CD8-positive, alpha-beta memory T cell (primary cell): ENCODE measurements at regions not wholly inside any gene's neighbourhood (a gene's known extent, or its start where the extent isn't known, plus 50 kb on each side); places are given as distances from the start of the nearest gene placed in this dataset.

Source experiments
- CTCF ChIA-PET: fragments of 350-600 bp; sonication (Branson Sonifier 250); formaldehyde crosslinking; loops from one replicate; lab custom pipeline; 2021; ENCODE audit warnings: antibody characterized with exemption; lab: Charles Lee
- POLR2A ChIA-PET: fragments of 350-600 bp; sonication (Branson Sonifier 250); formaldehyde crosslinking; loops from one replicate; lab custom pipeline; 2021; ENCODE audit warnings: antibody characterized with exemption; lab: Charles Lee
- DNase-seq, 5 donors: peaks; one replicate each; pipeline versions ENCODE4 v3.0.0 to v3.0.0-alpha.2; 2020 to 2022; ENCODE audit warnings: mixed read lengths in 1 of 5
- H3K27ac ChIP-seq: one replicate; pipeline ENCODE4 v1.7.0; 2013; ENCODE audit warnings: low read depth, mild to moderate bottlenecking, low read length, moderate library complexity
- H3K27me3 ChIP-seq: 2 replicates; pipeline ENCODE4 v1.7.0; 2013; ENCODE audit warnings: low read length, mild to moderate bottlenecking; ENCODE audit not compliant: insufficient read depth, poor library complexity, severe bottlenecking
- H3K36me3 ChIP-seq: 2 replicates; pipeline ENCODE4 v1.7.0; 2013; ENCODE audit warnings: mild to moderate bottlenecking, low read length, moderate library complexity; ENCODE audit not compliant: insufficient read depth
- H3K4me1 ChIP-seq: 2 replicates; pipeline ENCODE4 v1.7.0; 2013; ENCODE audit warnings: mild to moderate bottlenecking, low read length, moderate library complexity; ENCODE audit not compliant: insufficient read depth
- H3K4me3 ChIP-seq: 2 replicates; pipeline ENCODE4 v1.7.0; 2013; ENCODE audit warnings: mild to moderate bottlenecking, low read length
- H3K9me3 ChIP-seq: 2 replicates; pipeline ENCODE4 v1.7.0; 2013; ENCODE audit warnings: mild to moderate bottlenecking, low read length
- H3K27ac Mint-ChIP-seq, 8 donors: one replicate each; pipeline ENCODE4 v1.8.0; 2020 to 2021; ENCODE audit warnings: mixed read lengths in 8 of 8, mild to moderate bottlenecking in 6 of 8, inconsistent platforms in 3 of 8, moderate library complexity in 3 of 8
- H3K27me3 Mint-ChIP-seq, 2 donors: one replicate each; pipeline ENCODE4 v1.8.0; 2020 to 2021; ENCODE audit warnings: mixed read lengths in 2 of 2, mild to moderate bottlenecking in 1 of 2, moderate library complexity in 1 of 2
- H3K36me3 Mint-ChIP-seq, 3 donors: one replicate each; pipeline ENCODE4 v1.8.0; 2020 to 2021; ENCODE audit warnings: mixed read lengths in 3 of 3, inconsistent platforms in 1 of 3, mild to moderate bottlenecking in 1 of 3
- H3K4me1 Mint-ChIP-seq, 3 donors: one replicate each; pipeline ENCODE4 v1.8.0; 2020 to 2021; ENCODE audit warnings: mixed read lengths in 3 of 3, inconsistent platforms in 1 of 3, mild to moderate bottlenecking in 1 of 3
- H3K4me3 Mint-ChIP-seq, 7 donors: one replicate each; pipeline ENCODE4 v1.8.0; 2020 to 2021; ENCODE audit warnings: mixed read lengths in 7 of 7, mild to moderate bottlenecking in 6 of 7, moderate library complexity in 4 of 7, inconsistent platforms in 2 of 7
- H3K9me3 Mint-ChIP-seq, 5 donors: one replicate each; pipeline ENCODE4 v1.8.0; 2020 to 2022; ENCODE audit warnings: mixed read lengths in 5 of 5, mild to moderate bottlenecking in 3 of 5, moderate library complexity in 2 of 5, inconsistent platforms in 1 of 5

GRCh38 chr22:22349455-22349836 lies 104.9 kb downstream of the VPREB1 start:
- Mint-ChIP-seq H3K27me3 (peaks cover 16 to 62% of the 10 kb centered on the region in 2 donors), H3K4me3 (no peak overlapping the region), H3K36me3 (no peaks in the 10 kb centered on the region), H3K27ac (no peak overlapping the region), H3K4me1 (no peaks in the 10 kb centered on the region), H3K9me3 (no peaks in the 10 kb centered on the region)
- no peak for DNase-seq
- POLR2A ChIA-PET = no interaction called here
- H3K36me3 ChIP-seq = no peaks in the 10 kb centered on the region
- no peak overlapping the region for H3K27ac ChIP-seq
- H3K4me1 ChIP-seq = no peaks in the 10 kb centered on the region
- CTCF ChIA-PET = interaction anchor here (1.6 kb wide), 1 partner anchor 28 kb away, joined by 3 read pairs; no protein-coding TSS in a partner anchor
- peaks cover 4% of the 10 kb centered on the region for H3K27me3 ChIP-seq
- H3K4me3 ChIP-seq = no peak overlapping the region
- no peaks in the 10 kb centered on the region for H3K9me3 ChIP-seq

- DNase-seq = no peak
- Mint-ChIP-seq H3K9me3 (no peaks in the 10 kb centered on the region), H3K36me3 (no peaks in the 10 kb centered on the region), H3K27ac (no peak overlapping the region), H3K27me3 (peaks cover 16 to 76% of the 10 kb centered on the region in 2 donors), H3K4me1 (no peaks in the 10 kb centered on the region), H3K4me3 (no peak overlapping the region)
- Histone ChIP-seq H3K36me3 (no peaks in the 10 kb centered on the region), H3K27me3 (peaks cover 4% of the 10 kb centered on the region), H3K27ac (no peak overlapping the region), H3K4me3 (no peak overlapping the region), H3K9me3 (no peaks in the 10 kb centered on the region), H3K4me1 (no peaks in the 10 kb centered on the region)
- ChIA-PET POLR2A (no interaction called here), CTCF (interaction anchor here (2.5 kb wide), 1 partner anchor 8 kb away, joined by 5 read pairs; no protein-coding TSS in a partner anchor)
These were observed 106.8 kb downstream of the VPREB1 start for GRCh38 chr22:22351366-22351765.

- H3K27me3 ChIP-seq = peaks cover 4% of the 10 kb centered on the region
- CTCF ChIA-PET = interaction anchor here (2.5 kb wide), 1 partner anchor 10 kb away, joined by 5 read pairs; no protein-coding TSS in a partner anchor
- Mint-ChIP-seq H3K27ac (no peak overlapping the region), H3K4me3 (no peak overlapping the region), H3K9me3 (no peaks in the 10 kb centered on the region), H3K4me1 (peaks cover 2 to 8% (median 4%) of the 10 kb centered on the region in 3 donors), H3K36me3 (no peaks in the 10 kb centered on the region), H3K27me3 (peaks cover 19 to 78% of the 10 kb centered on the region in 2 donors)
- POLR2A ChIA-PET = interaction anchor here (0.5 kb wide), 1 partner anchor 1853 kb away, joined by 3 read pairs; no protein-coding TSS in a partner anchor
- H3K36me3 ChIP-seq = no peaks in the 10 kb centered on the region
- H3K27ac ChIP-seq = no peak overlapping the region
- no peaks in the 10 kb centered on the region for H3K9me3 ChIP-seq
- H3K4me3 ChIP-seq = no peak overlapping the region
- no peak for DNase-seq
- H3K4me1 ChIP-seq = no peaks in the 10 kb centered on the region
These were observed 107.9 kb downstream of the VPREB1 start for GRCh38 chr22:22352371-22352999.

- Mint-ChIP-seq H3K27ac (peak overlapping the region in 1 of 8 donors; percentile 82), H3K9me3 (no peaks in the 10 kb centered on the region), H3K36me3 (no peaks in the 10 kb centered on the region), H3K4me3 (no peak overlapping the region), H3K27me3 (peaks cover 14 to 76% of the 10 kb centered on the region in 2 donors), H3K4me1 (peaks cover 2 to 8% (median 4%) of the 10 kb centered on the region in 3 donors)
- ChIA-PET POLR2A (interaction anchor here (0.5 kb wide), 1 partner anchor 152 kb away, joined by 8 read pairs; no protein-coding TSS in a partner anchor), CTCF (no interaction called here)
- no peaks in the 10 kb centered on the region for H3K36me3 ChIP-seq
- no peak overlapping the region for H3K4me3 ChIP-seq
- DNase-seq = no peak
- H3K9me3 ChIP-seq = no peaks in the 10 kb centered on the region
- peaks cover 4% of the 10 kb centered on the region for H3K27me3 ChIP-seq
- H3K27ac ChIP-seq = no peak overlapping the region
- H3K4me1 ChIP-seq = no peaks in the 10 kb centered on the region
These were observed 110.7 kb downstream of the VPREB1 start for GRCh38 chr22:22355096-22355834.

- Mint-ChIP-seq H3K27me3 (peaks cover 21 to 65% of the 10 kb centered on the region in 2 donors), H3K36me3 (peaks cover 0 to 3% (median 0%) of the 10 kb centered on the region in 3 donors), H3K4me1 (peaks cover 2 to 8% (median 4%) of the 10 kb centered on the region in 3 donors), H3K9me3 (no peaks in the 10 kb centered on the region), H3K4me3 (peak overlapping the region in 1 of 7 donors; percentile 49), H3K27ac (peak overlapping the region in 1 of 8 donors; percentile 34)
- no peak overlapping the region for H3K4me3 ChIP-seq
- peak; percentile 32 to 65 (median 52) for DNase-seq
- H3K27me3 ChIP-seq = peaks cover 4% of the 10 kb centered on the region
- no peaks in the 10 kb centered on the region for H3K36me3 ChIP-seq
- ChIA-PET CTCF (no interaction called here), POLR2A (no interaction called here)
- no peaks in the 10 kb centered on the region for H3K9me3 ChIP-seq
- no peak overlapping the region for H3K27ac ChIP-seq
- no peaks in the 10 kb centered on the region for H3K4me1 ChIP-seq
These were observed 112.7 kb downstream of the VPREB1 start for GRCh38 chr22:22357024-22357883.

- Mint-ChIP-seq H3K4me1 (peaks cover 2 to 8% (median 4%) of the 10 kb centered on the region in 3 donors), H3K9me3 (no peaks in the 10 kb centered on the region), H3K36me3 (peaks cover 0 to 3% (median 0%) of the 10 kb centered on the region in 3 donors), H3K27me3 (peaks cover 22 to 67% of the 10 kb centered on the region in 2 donors), H3K4me3 (no peak overlapping the region), H3K27ac (no peak overlapping the region)
- ChIA-PET POLR2A (no interaction called here), CTCF (no interaction called here)
- Histone ChIP-seq H3K9me3 (no peaks in the 10 kb centered on the region), H3K36me3 (no peaks in the 10 kb centered on the region), H3K4me3 (no peak overlapping the region), H3K4me1 (no peaks in the 10 kb centered on the region), H3K27ac (no peak overlapping the region), H3K27me3 (peaks cover 4% of the 10 kb centered on the region)
- DNase-seq = no peak
These were observed 113.6 kb downstream of the VPREB1 start for GRCh38 chr22:22358152-22358551.

- POLR2A ChIA-PET = no interaction called here
- Mint-ChIP-seq H3K9me3 (no peaks in the 10 kb centered on the region), H3K27me3 (peaks cover 24 to 67% of the 10 kb centered on the region in 2 donors), H3K4me1 (peaks cover 2 to 8% (median 4%) of the 10 kb centered on the region in 3 donors), H3K4me3 (no peak overlapping the region), H3K36me3 (peaks cover 0 to 3% (median 0%) of the 10 kb centered on the region in 3 donors), H3K27ac (no peak overlapping the region)
- Histone ChIP-seq H3K27ac (no peak overlapping the region), H3K27me3 (peaks cover 4% of the 10 kb centered on the region), H3K9me3 (no peaks in the 10 kb centered on the region), H3K36me3 (no peaks in the 10 kb centered on the region), H3K4me1 (no peaks in the 10 kb centered on the region), H3K4me3 (no peak overlapping the region)
- CTCF ChIA-PET = no interaction called here
- DNase-seq = no peak
These were observed 114.1 kb downstream of the VPREB1 start for GRCh38 chr22:22358686-22359085.
